DND-41 (cell line): ENCODE measurements at regions not wholly inside any gene's neighbourhood (a gene's known extent, or its start where the extent isn't known, plus 50 kb on each side); places are given as distances from the start of the nearest gene placed in this dataset.

Experiments
- CTCF ChIP-seq: IDR thresholded peaks from 2 replicates; pipeline ENCODE4 v1.5.1; 2012; ENCODE audit warnings: borderline replicate concordance, low read length, moderate library complexity, mild to moderate bottlenecking; ENCODE audit not compliant: poor library complexity, severe bottlenecking; ENCODE audit errors: extremely low read depth
- EZH2 ChIP-seq: IDR thresholded peaks from 3 replicates; pipeline ENCODE4 v1.6.1; 2012; ENCODE audit warnings: borderline replicate concordance, low read depth, mild to moderate bottlenecking, moderate library complexity, low read length, inconsistent platforms; ENCODE audit not compliant: severe bottlenecking

- TF ChIP-seq EZH2 (no peak), CTCF (no peak)
These were observed 190.3 kb upstream of the POU3F2 start for GRCh38 chr6:98644063-98644462.
